ENCODE measurements at regions not wholly inside any gene's neighbourhood (a gene's known extent, or its start where the extent isn't known, plus 50 kb on each side); places are given as distances from the start of the nearest gene placed in this dataset.
"Not testable (repeated sequence)": the region's sequence is repeated elsewhere in the genome, so short reads cannot be mapped to it uniquely, and the experiment has no call there.

DNA sequence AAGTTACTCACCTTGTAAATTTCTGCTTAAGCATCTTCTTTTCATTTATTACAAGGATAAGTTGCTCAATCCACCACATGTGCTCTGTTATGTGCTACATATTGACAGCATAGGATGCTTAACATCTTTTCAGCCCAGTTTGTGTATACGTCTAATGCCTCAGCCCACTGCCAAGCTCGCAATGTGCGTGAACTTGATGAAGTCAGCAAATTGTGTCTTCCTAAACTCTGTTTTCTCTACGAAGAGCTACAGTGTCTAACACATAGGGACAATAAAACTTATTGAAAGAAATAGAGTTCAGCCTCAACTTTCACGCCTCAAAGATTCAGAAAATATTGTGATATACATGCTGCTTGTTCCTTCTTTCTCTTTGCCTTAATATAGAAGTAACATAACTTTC is 500.0 kb downstream of the TFAP2B start:
- CTCF ChIA-PET: no interaction called here
- POLR2A ChIA-PET: no interaction called here
- Mint-ChIP-seq H3K27ac (no peak overlapping the region), H3K27me3 (no peaks in the 10 kb centered on the region), H3K9me3 (ENCODE audit: low read depth) (peaks cover 11% of the 10 kb centered on the region), H3K36me3 (ENCODE audit: low read depth) (no peaks in the 10 kb centered on the region), H3K4me1 (no peaks in the 10 kb centered on the region), H3K4me3 (no peak overlapping the region)
- intact Hi-C loops (cut with DNase I, micrococcal nuclease): no loop called here
- DNase-seq (no peak), ATAC-seq (no peak)

DNA sequence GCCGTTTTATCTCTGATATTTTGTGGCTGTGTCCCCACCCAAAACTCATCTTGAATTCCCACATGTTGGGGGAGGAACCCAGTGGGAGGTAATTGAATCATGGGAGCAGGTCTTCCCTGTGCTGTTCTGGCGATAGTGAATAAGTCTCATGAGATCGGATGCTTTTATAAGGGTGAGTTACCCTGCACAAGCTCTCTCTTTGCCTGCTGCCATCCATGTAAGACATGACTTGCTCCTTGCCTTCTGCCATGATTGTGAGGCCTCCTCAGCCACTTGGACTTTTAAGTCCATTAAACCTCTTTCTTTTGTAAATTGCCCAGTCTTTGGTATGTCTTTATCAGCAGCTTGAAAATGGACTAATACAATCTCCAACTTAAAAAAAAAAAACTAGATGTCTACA is 502.8 kb downstream of the TFAP2B start:
- H3K4me1 Mint-ChIP-seq; POLR2A ChIA-PET; H3K27ac Mint-ChIP-seq; H3K27me3 Mint-ChIP-seq; DNase-seq; H3K4me3 Mint-ChIP-seq; H3K36me3 Mint-ChIP-seq (ENCODE audit: low read depth); intact Hi-C loops (cut with DNase I, micrococcal nuclease); ATAC-seq: not testable (repeated sequence)
- CTCF ChIA-PET: interaction anchor here (0.6 kb wide), 1 partner anchor 533 kb away, joined by 3 read pairs; no protein-coding TSS in a partner anchor
- peaks cover 11% of the 10 kb centered on the region for H3K9me3 Mint-ChIP-seq (ENCODE audit: low read depth)

DNA sequence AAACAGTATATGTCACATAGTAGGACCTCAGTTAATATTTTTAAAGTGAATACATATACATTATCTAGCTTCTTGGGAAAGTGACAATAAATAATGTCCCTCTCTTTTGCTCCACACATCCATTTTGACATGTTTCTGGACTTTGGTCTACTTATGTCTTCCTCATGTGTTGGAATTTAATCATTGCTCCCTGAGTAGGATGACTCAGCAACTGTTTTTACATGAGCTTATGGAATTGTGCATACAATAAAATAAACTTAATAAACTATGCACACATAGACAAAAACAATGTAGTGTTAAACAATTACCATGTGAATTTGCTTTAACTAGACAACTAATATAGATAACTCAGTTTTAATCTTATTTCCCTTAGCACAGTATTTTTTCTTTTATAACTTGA is 503.8 kb downstream of the TFAP2B start:
- ChIA-PET CTCF (no interaction called here), POLR2A (no interaction called here)
- DNase-seq (no peak), ATAC-seq (no peak)
- H3K9me3 Mint-ChIP-seq (ENCODE audit: low read depth): peaks cover 11% of the 10 kb centered on the region
- no peak overlapping the region for H3K4me3 Mint-ChIP-seq
- peaks cover 2% of the 10 kb centered on the region for H3K27me3 Mint-ChIP-seq
- H3K4me1 Mint-ChIP-seq: no peaks in the 10 kb centered on the region
- no peaks in the 10 kb centered on the region for H3K36me3 Mint-ChIP-seq (ENCODE audit: low read depth)
- intact Hi-C loops (cut with DNase I, micrococcal nuclease): no loop called here
- no peak overlapping the region for H3K27ac Mint-ChIP-seq

DNA sequence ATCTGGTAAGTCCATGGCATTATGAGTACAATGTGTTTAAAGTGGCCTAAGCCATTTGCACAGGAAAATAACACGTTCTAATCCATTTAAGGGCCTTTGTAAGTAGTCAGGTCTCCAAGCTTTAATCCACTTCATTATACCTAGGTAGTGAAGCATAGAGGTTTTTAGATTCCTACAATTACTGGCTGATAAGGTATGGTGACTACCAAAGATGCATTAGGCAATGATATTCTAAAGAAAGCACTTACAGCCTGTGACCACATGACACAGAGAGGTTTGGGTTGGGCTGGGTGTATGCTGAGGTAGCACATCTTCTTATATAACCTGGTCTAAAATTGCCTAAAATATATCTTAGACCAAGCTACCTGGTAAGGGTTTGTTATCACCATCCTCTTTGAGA is 504.4 kb downstream of the TFAP2B start:
- H3K4me3 Mint-ChIP-seq: no peak overlapping the region
- ChIA-PET POLR2A (no interaction called here), CTCF (no interaction called here)
- ATAC-seq (no peak), DNase-seq (no peak)
- intact Hi-C loops (cut with DNase I, micrococcal nuclease): no loop called here
- peaks cover 11% of the 10 kb centered on the region for H3K9me3 Mint-ChIP-seq (ENCODE audit: low read depth)
- H3K27ac Mint-ChIP-seq: no peak overlapping the region
- H3K4me1 Mint-ChIP-seq: no peaks in the 10 kb centered on the region
- H3K36me3 Mint-ChIP-seq (ENCODE audit: low read depth): no peaks in the 10 kb centered on the region
- peaks cover 2% of the 10 kb centered on the region for H3K27me3 Mint-ChIP-seq

DNA sequence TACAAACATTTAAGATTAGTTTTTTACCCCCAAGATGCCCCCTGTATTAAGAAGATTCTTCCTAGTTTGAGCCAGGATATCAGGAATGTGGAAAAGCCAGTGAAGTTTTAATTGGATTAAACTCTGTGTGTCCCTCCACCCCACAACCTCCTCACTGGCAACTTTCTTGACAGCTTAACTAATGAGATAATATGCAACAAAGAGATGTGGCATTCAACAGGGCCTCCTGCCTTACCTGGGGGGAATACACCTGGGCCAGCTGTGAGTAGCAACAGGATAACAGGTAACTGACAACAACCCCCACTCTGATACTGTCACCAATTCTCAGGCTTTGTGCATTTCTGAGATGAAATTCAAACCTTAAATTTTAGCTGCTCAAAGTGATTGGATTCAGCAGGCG is 512.3 kb downstream of the TFAP2B start:
- ATAC-seq (no peak), DNase-seq (no peak)
- Mint-ChIP-seq H3K9me3 (ENCODE audit: low read depth) (peaks cover 4% of the 10 kb centered on the region), H3K27ac (no peak overlapping the region), H3K36me3 (ENCODE audit: low read depth) (no peaks in the 10 kb centered on the region), H3K27me3 (no peaks in the 10 kb centered on the region), H3K4me3 (no peak overlapping the region), H3K4me1 (no peaks in the 10 kb centered on the region)
- ChIA-PET POLR2A (no interaction called here), CTCF (no interaction called here)
- intact Hi-C loops (cut with DNase I, micrococcal nuclease): no loop called here

DNA sequence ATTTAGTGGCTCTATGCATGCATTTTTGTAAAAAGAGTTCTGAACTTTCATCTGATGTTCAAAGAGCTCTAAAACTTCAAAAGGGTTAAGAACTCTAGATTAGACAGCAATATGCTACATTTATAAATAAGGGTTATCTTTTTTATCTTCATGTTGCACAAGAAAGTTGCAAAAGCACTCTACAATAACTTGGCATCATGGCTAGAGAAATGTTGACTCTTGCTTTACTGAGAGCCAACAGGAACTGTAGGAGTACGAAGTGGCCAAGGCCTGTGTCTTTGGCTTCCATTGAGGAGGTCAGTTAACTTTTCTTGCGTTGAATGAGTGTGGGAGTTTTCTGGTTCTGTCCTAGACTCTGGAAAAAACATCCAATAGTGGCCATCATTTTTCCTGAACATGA is 516.9 kb downstream of the TFAP2B start:
- ChIA-PET POLR2A (no interaction called here), CTCF (no interaction called here)
- H3K27ac Mint-ChIP-seq: no peak overlapping the region
- no peak for DNase-seq
- H3K4me3 Mint-ChIP-seq: no peak overlapping the region
- no peaks in the 10 kb centered on the region for H3K36me3 Mint-ChIP-seq (ENCODE audit: low read depth)
- no peaks in the 10 kb centered on the region for H3K4me1 Mint-ChIP-seq
- no peak for ATAC-seq
- intact Hi-C loops (cut with DNase I, micrococcal nuclease): no loop called here
- peaks cover 6% of the 10 kb centered on the region for H3K9me3 Mint-ChIP-seq (ENCODE audit: low read depth)
- no peaks in the 10 kb centered on the region for H3K27me3 Mint-ChIP-seq

DNA sequence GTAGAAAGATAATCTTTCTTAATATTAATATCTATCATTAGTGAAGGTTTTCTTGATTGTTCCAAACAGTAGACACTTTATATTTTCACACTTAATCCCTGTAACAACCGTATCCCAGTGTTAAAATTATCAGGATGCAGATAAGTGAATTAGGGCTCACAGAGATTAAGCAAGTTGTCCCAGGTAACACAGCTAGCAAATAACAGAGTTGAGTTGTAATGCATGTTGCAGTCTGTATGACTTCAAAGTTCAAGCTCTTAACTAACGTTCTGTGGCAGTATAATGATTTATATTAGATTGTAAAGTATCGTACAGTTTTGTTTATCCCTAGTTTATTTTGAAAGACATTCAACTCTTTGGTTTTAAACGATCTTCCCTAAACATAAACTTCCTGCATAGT is 517.5 kb downstream of the TFAP2B start:
- ChIA-PET POLR2A (no interaction called here), CTCF (no interaction called here)
- Mint-ChIP-seq H3K27ac (no peak overlapping the region), H3K9me3 (ENCODE audit: low read depth) (peaks cover 6% of the 10 kb centered on the region), H3K27me3 (no peaks in the 10 kb centered on the region), H3K4me3 (no peak overlapping the region), H3K36me3 (ENCODE audit: low read depth) (no peaks in the 10 kb centered on the region), H3K4me1 (no peaks in the 10 kb centered on the region)
- intact Hi-C loops (cut with DNase I, micrococcal nuclease): no loop called here
- no peak for ATAC-seq
- no peak for DNase-seq

DNA sequence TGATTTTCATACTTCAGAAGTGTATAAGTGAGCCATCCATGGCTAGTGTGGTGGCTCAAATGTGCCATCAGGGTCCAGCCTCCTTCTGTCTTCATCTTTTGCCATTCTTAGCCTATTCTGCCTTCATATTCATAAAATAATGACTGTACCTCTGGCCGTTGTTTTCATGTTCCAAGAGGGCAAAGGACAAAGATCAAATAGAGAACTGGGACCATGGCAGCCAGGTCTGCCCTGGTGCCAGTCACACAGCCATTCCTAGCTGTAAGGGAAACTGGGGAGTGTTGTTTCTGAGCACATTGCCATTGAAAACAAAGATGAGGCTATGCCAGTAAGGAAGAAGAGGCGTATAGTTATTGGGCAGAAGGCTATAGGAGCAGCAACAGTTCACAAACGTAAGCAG is 518.6 kb downstream of the TFAP2B start:
- Mint-ChIP-seq H3K4me3 (no peak overlapping the region), H3K27ac (no peak overlapping the region), H3K36me3 (ENCODE audit: low read depth) (no peaks in the 10 kb centered on the region), H3K4me1 (no peaks in the 10 kb centered on the region), H3K27me3 (no peaks in the 10 kb centered on the region), H3K9me3 (ENCODE audit: low read depth) (peaks cover 6% of the 10 kb centered on the region)
- ChIA-PET POLR2A (no interaction called here), CTCF (no interaction called here)
- DNase-seq (no peak), ATAC-seq (no peak)
- intact Hi-C loops (cut with DNase I, micrococcal nuclease): no loop called here

DNA sequence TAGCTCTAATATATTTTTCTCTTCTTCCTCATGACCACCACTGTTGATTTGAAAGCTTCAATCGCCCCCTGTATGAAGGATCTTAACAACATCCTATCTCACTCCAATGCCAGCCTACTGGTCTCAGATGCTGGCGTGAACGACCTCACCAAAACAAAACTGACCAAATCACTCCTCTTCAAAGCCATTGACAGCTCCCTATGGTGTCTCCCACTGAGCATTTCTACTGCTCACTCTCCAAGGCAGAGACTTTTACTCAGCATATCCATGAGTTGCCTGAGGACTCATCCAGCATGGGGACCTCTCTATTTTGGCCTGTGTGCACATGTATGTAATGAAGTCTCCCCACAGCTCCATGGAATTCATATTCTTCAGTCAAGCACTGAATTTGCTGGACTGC is 520.4 kb downstream of the TFAP2B start:
- intact Hi-C loops (cut with DNase I, micrococcal nuclease): no loop called here

DNA sequence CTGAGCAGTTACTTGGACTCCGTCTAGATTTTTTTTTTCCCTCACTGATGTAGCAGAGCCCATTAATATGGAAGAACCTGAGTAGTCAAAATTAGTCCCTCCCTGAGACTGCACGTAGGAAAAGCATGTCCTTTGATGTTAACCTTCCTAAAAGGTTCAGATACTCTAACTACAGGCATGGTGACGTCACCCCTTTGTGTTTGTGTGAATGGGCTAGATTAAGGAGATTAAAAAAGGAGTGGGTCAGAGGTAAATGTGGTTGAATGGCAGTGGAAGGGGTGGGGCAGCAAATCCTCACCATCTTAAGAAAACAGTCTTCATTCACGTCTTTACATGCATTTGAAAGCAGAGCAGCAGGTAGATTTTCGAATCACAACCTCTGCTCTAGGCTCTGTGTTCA is 521.1 kb downstream of the TFAP2B start:
- DNase-seq (no peak), ATAC-seq (no peak)
- no peak overlapping the region for H3K4me3 Mint-ChIP-seq
- peaks cover 2% of the 10 kb centered on the region for H3K9me3 Mint-ChIP-seq (ENCODE audit: low read depth)
- H3K27ac Mint-ChIP-seq: no peak overlapping the region
- no peaks in the 10 kb centered on the region for H3K27me3 Mint-ChIP-seq
- H3K36me3 Mint-ChIP-seq (ENCODE audit: low read depth): no peaks in the 10 kb centered on the region
- no peaks in the 10 kb centered on the region for H3K4me1 Mint-ChIP-seq
- POLR2A ChIA-PET: no interaction called here
- CTCF ChIA-PET: no interaction called here
- intact Hi-C loops (cut with DNase I, micrococcal nuclease): no loop called here

More for the DNA sequence above, 520.4 kb downstream of the TFAP2B start:
- Mint-ChIP-seq H3K27ac (no peak overlapping the region), H3K4me1 (no peaks in the 10 kb centered on the region), H3K9me3 (ENCODE audit: low read depth) (peaks cover 6% of the 10 kb centered on the region), H3K36me3 (ENCODE audit: low read depth) (no peaks in the 10 kb centered on the region), H3K27me3 (no peaks in the 10 kb centered on the region), H3K4me3 (no peak overlapping the region)
- ChIA-PET POLR2A (no interaction called here), CTCF (interaction anchor here (0.6 kb wide), 1 partner anchor 119 kb away, joined by 3 read pairs; no protein-coding TSS in a partner anchor)
- DNase-seq: no peak
- no peak for ATAC-seq

DNA sequence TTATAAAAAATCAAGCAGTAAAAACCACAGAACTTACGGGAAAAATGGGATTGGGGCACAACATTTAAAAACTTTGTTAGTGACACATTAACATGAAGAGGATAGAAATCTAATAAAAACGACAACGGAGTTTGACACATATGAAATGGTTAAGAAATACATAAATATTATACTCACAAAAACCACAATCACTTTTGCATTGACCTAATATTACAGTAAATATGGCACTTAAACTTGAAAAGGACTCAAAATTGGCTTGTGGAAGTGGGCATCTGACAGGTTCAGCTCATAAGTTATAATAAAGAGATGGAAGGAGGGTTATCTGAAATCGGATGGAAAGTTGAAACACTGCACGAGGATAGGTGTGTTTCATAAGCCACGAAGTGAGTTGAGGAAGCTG is 523.7 kb downstream of the TFAP2B start:
- intact Hi-C loops (cut with DNase I, micrococcal nuclease): no loop called here
- Mint-ChIP-seq H3K9me3 (ENCODE audit: low read depth) (peaks cover 7% of the 10 kb centered on the region), H3K4me3 (no peak overlapping the region), H3K27ac (no peak overlapping the region), H3K27me3 (no peaks in the 10 kb centered on the region), H3K36me3 (ENCODE audit: low read depth) (no peaks in the 10 kb centered on the region), H3K4me1 (no peaks in the 10 kb centered on the region)
- no peak for ATAC-seq
- DNase-seq: no peak
- POLR2A ChIA-PET: no interaction called here
- CTCF ChIA-PET: no interaction called here

DNA sequence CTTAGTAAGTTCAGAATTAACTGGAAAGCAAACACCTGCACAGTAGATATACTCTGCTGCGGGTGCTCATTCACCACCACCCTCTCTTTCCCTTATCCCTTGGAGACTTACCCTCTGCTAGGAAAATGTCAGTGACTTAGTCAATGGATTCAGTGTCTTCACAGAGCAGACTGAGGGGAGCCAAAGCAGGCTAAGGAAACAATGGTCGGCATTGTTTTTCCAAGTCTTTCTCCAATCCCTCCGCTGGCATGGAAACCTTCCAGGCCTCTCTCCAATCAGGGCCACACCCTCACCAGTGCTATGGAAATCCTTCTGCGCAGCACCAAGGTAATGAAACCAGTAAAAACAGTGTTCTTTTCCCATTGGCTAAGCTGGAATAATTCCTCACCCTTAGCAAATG is 531.2 kb downstream of the TFAP2B start:
- DNase-seq: no peak
- no peak for ATAC-seq
- Mint-ChIP-seq H3K4me3 (no peak overlapping the region), H3K9me3 (ENCODE audit: low read depth) (peaks cover 8% of the 10 kb centered on the region), H3K27me3 (no peaks in the 10 kb centered on the region), H3K4me1 (no peaks in the 10 kb centered on the region), H3K36me3 (ENCODE audit: low read depth) (no peaks in the 10 kb centered on the region), H3K27ac (no peak overlapping the region)
- intact Hi-C loops (cut with DNase I, micrococcal nuclease): loop anchor here (1.0 to 5.0 kb wide), 2 partner anchors 533 to 534 kb away; partner anchors contain the start of gene TFAP2B (in 1 of the 2)
- CTCF ChIA-PET: no interaction called here
- POLR2A ChIA-PET: no interaction called here

DNA sequence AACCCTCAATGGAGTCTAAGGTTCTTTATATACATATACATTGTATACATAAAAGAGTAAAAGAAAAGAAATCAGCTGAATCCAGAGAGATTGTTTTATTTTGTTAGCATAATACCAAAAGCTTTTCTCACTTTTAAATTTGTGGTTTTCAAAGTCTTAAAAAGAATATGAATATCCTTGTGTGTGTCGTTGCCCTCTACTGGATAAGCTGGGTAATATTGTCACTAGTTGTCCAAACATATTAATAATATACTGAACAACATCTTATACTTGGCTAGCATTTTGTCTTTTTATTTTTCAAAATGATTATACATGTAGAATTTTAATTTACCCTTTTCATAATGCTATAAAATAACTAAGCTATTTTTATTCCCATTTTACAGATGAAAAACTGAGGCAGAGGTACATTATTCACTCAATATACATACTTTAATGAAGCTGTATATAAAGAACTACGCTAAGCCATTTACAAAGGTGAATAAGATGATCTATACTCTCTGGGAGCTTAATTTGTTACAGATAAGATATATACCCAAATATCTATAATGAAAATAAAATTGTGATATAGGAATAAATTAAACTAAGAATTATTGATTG is 531.7 kb downstream of the TFAP2B start:
- no peak for ATAC-seq
- no peak for DNase-seq
- H3K4me1 Mint-ChIP-seq: no peaks in the 10 kb centered on the region
- no peak overlapping the region for H3K4me3 Mint-ChIP-seq
- H3K36me3 Mint-ChIP-seq (ENCODE audit: low read depth): no peaks in the 10 kb centered on the region
- intact Hi-C loops (cut with DNase I, micrococcal nuclease): loop anchor here (1.0 to 5.0 kb wide), 2 partner anchors 533 to 534 kb away; partner anchors contain the start of gene TFAP2B (in 1 of the 2)
- H3K27ac Mint-ChIP-seq: no peak overlapping the region
- H3K27me3 Mint-ChIP-seq: no peaks in the 10 kb centered on the region
- ChIA-PET POLR2A (no interaction called here), CTCF (no interaction called here)
- H3K9me3 Mint-ChIP-seq (ENCODE audit: low read depth): peaks cover 7% of the 10 kb centered on the region
